T-helper 2 cell treated with Interferon-gamma antibody and Interleukin-4, amounts not matched to agents 100 ng/mL and 5 ng/mL, for 36 hours (primary cell): ENCODE measurements at regions not wholly inside any gene's neighbourhood (a gene's known extent, or its start where the extent isn't known, plus 50 kb on each side); places are given as distances from the start of the nearest gene placed in this dataset.

Source experiments
- intact Hi-C: fragments of 100-400 bp; cut with micrococcal nuclease; formaldehyde crosslinking; loops from one replicate; pipeline ENCODE4 v1.15.1; 2023

DNA sequence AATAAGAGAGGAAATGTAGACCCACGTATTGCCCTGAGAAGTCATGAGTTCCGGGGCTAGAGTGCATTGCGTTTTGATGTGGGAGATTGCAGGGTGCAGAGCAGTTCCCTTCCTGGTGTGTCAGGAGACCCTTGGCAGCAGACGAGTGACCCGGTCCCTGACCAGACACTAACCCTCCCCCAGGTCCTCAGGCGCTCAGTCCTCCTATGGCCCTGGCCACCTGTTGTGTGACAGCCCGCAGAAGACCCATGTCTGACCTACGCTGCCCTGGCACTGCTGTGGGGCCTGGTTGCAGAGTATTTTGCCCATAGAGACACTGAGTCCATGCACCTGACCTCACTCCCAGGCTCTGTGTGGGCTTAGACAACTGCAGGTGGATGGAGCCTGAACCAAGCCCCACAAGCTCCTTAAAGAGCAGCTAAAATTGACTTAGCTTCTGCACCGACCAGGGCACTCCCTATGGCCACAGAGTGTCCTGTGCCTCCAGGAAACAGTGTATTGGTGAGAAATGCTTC lies 833.8 kb downstream of the TBC1D22A start:
- intact Hi-C loops: no loop called here

DNA sequence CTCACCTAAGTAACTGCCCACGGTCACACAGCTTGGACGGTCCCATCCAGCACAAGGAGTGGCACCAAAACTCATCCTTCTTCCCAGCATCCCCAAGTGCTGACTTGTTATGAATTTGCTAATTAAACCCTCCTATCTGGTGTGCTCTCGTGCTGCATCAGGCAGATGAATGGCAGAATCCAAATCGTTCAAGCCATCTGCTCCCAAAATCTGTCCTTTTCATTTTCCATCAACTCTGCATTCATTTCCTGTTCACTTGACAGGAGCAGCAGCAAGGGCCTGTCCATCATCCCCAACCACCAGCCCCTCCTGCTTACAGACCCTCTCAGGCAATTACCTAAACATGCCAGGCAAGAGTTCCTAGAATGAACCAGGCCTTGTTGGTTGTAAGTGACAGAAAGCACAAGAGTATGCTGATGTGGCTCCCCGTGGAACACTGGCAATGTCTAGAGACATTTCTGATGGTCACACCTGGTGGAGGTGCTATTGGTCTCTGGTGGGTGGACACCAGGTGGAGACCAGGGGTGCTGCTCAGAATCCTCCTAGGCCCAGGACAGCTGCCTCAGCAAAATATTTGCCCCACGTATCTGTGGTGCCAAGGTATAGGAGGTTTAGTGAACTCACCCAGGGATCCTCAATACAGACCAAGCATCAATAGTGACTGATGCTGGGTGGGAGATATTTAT lies 832.5 kb downstream of the TBC1D22A start:
- intact Hi-C loops: no loop called here

DNA sequence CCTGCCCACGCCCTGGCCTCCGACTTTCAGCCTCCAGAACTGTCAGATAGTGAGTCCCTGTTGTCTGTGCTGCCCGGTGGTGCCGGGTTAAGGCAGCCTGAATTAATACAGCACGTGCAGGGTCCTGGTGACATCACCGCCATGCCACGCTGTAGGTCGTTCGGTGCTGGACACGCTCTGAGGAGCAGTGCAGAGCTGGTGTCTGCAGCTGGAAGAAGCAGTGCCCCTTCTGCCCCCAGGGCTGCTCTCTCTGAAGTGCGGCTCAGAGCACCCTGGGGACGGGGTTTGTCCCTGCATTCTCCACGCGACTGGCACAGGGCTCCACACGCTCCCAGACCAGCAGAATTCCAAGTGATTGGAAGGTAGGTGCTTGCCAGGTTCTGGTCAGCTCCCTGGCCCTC lies 831.5 kb downstream of the TBC1D22A start:
- intact Hi-C loops: no loop called here

DNA sequence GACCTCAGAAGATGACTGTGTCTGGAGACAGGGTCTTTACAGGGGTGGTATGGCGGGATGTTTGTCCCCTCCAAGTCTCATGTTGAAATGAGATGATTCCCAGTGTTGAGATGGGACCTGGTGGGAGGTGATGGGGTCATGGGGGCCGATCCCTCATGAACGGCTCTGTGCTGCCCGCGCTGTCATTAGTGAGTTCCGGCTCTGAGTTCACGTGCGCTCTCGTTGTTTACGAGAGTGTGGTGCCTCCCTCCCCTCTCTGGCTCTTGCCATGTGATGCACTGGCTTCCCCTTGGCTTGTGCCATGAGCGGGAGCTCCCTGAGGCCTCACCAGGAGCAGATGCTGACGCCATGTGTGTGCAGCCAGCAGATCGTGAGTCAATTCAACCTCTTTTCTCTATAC lies 830.8 kb downstream of the TBC1D22A start:
- intact Hi-C loops: no loop called here

DNA sequence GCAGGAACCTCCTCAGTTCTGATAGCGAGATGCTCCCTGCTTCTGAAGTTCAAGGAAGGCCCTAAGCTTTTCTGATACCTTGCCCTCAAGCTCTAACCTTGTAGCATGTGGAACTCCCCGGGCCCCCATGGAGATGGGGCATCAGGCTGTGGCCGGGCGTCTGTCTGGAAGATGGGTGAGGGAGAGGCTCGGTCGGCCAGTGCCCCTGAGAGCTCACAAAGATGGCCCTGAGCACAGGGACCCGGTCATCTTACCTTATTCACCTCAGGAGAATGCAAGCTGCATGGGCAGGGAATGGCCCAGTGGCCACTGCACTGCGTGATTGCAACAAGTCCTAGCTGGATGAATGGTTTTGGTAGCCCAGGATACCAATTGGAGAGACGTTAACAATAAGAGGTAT lies 830.3 kb downstream of the TBC1D22A start:
- intact Hi-C loops: no loop called here

DNA sequence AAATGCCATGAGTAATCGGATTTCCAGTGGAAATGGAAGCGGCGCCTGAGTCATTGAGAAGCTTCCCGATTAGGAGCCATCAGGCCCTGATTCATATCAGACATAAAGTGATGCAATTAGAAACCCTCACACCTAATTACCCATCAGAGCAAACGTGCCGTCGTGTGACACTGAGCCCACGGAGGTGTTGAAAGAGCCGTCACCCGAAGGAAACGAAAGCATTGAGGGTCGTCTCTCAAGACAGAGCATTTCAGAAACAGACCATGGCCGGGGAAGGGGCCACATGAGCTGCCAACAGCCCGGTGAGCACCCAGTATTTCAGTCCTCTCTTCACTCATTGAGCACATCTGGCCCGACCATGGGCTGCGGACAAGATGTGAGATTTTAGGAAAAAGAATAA lies 829.3 kb downstream of the TBC1D22A start:
- intact Hi-C loops: no loop called here

DNA sequence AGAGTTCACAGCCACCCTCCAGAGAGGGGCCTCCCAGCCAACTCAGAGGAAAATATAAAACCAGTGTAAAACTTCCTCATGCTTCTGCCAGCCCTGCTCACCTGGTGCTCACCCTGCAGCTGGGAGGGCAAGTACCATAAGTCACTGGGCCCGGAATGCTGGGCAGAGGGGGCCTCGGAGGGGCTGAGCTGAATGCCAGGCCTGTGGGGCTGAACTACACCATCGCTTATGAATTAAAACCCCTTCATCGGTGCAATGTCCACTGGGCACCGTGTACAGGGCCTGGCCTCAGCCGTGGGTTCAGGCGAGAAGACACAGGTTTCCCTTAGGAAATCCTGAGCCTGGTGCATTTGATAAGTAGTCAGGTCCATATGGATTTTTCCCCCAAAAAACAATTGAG lies 828.6 kb downstream of the TBC1D22A start:
- intact Hi-C loops: no loop called here

DNA sequence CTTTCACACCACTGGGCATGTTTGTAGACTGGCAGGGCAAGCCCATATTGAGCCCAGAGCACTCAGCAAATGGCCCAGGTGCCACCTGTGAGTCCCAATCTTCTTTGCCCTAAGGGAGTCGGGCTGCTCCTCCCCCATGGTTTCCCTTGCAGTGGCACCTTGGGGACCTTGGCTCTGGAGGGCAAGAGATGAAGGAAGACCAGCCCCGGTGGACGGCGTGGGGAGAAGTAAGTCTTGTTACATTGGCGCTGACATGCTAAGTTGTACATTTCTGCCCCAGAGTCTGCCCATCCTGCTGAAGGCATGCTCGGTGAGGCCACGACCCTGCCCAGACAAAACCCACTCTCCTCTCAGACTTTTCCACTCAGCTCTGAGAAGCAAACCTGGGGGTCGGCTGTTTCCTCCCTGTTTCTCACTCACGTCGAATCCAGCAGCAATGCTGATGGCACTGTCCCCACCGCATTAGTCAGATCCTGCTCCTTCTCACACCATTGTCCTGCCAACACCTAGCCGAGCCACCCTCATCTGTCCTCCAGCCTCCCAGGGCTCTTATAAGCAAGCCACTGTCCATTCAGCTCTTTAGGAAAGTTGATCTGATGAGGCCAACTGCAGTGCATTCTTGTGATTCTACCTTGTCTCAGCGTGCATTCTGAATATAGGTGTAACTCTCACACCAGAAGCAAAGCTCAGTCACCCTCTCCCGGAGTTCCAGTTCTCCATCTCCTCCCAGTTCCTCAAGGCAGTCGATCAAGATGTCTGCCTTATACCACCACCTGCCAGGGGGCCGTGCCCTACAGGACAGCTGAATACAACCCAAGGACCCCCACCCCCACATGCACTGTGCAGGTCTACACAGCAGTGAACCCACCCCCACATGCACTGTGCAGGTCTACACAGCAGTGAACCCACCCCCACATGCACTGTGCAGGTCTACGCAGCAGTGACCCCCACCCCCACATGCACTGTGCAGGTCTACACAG lies 827.1 kb downstream of the TBC1D22A start:
- intact Hi-C loops: no loop called here

DNA sequence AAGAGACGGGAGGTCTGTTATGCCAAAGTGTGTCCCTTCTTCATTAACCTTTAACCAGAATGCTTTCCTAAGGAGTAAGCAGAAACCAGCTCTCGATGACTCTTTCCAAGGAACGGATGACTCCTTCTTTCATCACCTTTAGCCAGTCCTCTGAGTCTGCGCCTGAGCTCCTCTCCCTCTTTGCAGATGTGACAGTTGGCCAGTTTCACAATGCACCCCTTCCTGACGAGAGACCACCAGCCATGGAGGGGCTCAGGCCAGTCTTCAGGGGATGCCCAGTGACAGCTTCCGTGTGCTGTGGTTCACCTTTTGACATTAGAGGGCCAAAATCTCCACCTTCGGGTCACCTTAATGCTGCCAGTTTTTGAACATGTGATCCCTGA lies 826.1 kb downstream of the TBC1D22A start:
- intact Hi-C loops: no loop called here

DNA sequence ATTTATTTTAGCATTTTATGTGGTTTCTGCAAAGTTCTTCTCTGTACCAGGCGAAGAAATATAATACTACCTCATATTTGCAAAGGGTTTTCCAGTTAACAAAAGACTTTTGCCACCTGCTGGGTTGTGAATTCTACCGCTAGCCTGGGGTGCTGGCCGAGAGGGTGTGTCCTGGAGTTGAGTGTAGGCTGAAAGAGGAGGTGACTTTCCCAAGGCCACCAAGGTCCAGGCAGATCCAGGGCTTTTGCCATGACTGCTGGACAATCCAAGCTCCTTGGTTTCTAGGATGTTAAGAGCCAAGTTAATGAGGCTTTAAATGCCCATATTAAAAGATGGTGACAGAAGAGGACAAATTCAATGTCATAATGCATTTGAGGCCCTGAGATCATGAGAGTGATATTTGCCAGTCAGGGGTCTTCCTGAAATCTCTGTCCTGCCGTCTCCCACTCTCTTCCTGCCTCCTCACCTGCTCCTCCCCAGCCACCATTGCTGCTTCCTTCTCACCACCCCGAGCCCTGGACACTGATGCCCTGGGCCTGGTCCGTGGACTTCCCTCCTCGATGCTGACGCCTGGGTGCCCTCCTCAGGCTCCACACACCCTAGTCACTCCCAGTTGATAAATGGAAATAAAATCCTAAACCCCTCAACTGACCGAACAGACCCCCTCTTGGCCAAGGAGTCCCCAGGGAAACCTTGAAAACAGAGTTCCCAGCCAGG lies 825.6 kb downstream of the TBC1D22A start:
- intact Hi-C loops: no loop called here

DNA sequence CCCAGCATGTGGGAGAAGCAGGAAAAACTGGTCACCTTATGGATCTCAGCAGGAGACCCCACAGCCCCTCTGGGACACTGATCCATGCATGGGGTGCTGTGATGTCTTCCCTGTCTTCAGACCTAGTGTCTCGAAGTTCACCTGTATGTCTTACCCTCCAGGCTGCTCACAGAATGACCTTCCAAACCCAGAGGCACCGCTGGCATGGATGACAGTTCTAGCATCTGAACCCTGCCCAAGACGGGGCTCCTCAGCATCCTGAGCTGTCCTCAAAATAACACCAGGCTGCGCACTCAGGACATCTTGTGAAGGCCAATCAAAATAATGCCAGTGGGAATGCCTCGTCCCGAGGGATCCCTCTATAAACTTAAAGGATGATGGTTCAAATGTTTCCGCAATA lies 824.9 kb downstream of the TBC1D22A start:
- intact Hi-C loops: no loop called here

DNA sequence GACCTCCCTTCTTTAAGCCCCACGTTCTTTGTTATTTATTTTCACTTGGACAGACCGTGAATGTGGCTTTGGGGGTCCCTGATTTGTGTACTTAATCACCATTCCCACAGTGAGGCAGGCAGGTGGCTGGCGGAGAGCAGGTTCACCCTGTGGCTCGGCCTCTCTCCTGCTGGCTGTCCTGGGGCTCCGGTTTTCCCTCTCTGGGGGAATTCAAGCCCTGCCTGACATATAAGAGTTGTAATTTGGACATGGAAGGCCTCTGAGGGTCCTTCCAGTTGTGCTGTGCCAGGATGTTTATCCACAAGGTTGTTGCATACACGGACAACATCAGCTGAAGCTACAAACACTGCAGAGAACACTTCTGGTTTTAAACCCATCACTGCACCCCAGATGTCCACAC lies 824.5 kb downstream of the TBC1D22A start:
- intact Hi-C loops: no loop called here

DNA sequence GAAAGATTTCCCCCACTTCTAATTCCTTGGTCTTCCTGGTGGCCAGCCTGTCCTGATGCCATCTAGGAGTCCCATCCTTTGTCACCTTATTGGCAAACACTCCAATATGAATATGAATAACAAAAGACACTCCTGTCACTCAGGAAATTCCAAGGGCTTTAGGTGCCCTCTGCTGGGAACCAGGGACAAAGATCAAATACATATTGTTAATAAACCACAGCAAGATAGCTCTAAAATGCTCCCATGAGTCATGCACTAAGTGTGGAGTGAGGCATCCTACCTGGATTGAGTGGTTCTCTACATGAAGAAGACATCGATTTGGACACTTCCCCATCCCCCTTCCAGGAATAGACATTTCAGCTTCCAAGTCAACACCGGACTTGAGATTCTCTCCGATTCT lies 823.6 kb downstream of the TBC1D22A start:
- intact Hi-C loops: no loop called here

DNA sequence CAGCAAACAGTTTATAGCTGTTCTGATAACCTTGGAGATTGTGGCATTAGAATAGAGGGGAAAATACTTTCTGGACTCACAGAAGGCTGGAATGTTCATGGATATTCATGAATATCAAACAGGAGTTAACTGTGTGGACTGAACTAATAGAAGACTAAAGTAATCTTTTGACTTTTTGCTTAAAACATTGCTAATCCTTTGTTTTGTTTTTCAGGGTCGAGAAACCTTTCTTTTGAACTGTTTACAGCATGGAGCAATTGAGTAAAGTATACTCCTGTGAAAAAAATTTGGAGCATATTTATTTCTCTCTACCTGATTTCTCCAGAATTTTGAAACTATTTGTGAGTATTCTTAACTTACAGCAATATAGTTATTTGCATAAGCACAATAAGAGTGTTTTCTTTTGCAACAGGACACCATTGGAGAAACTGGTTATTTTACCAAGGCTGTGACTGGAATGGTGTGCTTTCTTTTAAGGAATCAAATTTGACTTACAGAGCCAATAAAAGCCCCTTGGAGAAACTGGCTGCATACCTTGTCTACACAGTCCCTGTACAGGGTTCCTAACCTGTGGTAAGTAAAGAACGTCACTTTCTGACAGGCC lies 821.6 kb downstream of the TBC1D22A start:
- intact Hi-C loops: no loop called here

DNA sequence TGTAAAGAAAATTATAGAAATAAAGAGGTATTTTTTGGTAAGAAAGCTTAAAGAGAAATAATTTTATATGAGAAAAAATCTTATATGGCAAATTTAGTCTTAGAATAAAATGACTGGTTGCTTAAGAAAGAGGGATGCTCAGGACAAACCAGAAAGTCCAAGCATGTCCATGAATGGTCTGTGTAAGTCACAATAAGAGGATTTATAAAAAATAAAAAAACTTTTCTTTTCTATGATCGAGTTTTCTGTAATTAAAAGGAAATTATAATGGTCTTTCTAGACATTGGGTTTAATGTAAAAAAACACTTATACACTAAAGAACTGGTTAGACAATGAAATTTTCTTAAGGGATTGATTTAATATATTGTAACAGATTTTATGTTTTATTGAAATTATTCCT lies 819.6 kb downstream of the TBC1D22A start:
- intact Hi-C loops: no loop called here

DNA sequence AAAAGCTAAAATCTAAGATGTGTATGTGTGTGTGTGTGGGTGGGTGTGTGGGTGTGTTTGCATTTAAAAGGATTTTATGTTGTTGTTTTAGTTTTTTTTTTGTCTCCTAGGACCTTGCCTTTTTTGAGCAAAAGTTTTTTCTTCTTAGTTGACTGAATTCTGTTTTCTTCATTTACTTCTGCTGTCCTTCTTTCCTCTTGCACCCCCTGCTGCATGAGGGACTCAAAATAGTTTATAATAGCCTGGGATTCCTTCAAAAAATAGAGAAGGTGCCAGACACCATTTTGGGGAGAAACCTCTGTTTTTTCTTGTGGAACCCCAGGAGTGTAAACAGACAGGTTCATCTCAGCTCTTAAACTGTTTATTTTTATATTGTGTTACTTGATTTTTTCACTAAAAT lies 817.7 kb downstream of the TBC1D22A start:
- intact Hi-C loops: no loop called here

DNA sequence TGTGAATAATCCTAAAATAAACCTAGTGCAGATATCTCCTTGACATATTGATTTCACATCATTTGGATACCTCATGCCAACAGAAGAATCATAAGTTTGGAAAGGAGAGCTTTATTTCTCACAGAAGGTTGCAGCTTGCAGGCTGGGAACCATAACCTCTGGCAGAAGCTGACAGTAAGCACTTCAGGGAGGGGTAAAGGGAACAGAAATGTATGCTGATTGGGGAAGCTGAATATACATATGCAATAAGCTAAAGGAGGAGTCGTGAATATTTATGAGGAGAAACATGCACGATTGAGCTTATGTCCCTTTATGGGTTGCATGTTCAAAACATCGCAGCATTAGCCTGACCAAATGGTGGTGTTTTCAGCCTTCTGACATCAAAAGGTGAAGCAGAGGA lies 814.5 kb downstream of the TBC1D22A start:
- intact Hi-C loops: no loop called here

DNA sequence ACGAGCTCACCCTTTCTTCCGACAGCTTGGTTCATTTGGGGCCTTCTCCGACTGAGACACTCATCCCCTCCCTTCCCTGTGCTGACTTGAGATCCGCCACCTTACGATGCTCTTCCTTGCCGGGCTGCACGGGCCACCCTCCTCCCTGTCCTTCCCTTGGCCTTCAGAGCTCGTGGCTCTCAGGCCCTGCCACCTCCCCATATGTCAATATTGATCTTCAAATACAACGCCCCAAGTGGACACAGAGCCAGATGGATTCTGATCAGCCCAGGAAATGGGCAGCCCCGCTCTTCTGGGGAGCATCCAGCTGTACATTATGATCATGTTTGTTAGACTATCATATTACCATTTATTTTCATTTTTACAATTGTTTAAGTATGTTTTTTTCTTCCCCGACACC lies 812.8 kb downstream of the TBC1D22A start:
- intact Hi-C loops: no loop called here

DNA sequence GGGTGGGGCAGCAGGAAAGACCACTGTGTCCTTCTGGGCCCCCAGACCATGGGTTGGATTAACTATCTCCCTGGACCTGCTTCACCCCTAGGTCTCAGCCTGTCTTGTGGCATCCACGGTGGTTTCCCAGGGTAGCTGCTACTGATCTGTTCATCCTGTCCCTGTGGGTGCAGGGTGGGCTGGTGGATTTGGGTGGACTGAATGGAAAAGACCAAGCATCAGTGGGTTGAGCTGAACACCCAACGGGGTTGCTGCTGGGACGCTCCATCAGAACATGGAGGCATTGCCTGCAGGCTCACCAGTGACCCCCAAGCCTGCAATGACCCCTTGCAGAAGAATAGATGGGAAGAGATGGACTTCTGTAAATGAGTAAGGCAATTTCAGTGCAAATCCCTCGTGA lies 812.1 kb downstream of the TBC1D22A start:
- intact Hi-C loops: no loop called here

DNA sequence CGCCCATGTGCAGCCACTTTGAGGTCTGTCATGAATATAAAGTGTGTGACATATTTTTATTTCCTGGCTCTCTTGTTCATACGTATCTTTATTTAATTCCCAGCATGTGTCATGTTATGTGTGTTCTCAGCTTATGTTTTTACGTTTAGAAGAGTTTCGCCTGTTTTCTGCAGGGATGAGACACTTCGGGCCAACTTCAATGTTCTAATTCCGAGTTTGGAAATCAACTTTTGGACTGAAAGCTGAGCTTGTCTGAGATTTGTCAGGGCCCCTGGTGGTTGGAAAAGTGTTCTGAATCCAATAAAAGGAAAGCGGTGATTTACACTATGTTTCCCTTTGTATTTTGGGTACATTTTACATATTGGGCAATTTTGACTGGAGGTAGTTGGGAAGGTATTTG lies 810.7 kb downstream of the TBC1D22A start:
- intact Hi-C loops: no loop called here

DNA sequence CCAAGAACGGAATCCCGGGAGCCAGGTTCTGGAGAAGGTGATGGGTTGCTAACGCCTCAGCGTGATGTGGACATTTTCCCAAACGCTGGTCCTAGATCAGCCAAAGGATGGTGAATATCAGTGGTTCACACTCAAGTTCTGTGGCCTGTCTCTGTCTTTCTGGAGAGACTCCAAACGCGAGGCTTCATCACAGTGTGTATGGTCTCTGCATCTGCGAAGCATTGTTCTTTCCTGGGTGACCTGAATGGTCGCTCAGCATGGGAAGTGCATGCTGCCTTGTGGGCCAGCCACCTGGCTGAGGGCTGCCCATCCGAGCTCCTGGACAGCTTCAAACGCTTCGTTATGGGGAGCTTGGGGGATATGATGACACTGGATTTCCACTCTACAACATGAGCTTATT lies 810.0 kb downstream of the TBC1D22A start:
- intact Hi-C loops: no loop called here

DNA sequence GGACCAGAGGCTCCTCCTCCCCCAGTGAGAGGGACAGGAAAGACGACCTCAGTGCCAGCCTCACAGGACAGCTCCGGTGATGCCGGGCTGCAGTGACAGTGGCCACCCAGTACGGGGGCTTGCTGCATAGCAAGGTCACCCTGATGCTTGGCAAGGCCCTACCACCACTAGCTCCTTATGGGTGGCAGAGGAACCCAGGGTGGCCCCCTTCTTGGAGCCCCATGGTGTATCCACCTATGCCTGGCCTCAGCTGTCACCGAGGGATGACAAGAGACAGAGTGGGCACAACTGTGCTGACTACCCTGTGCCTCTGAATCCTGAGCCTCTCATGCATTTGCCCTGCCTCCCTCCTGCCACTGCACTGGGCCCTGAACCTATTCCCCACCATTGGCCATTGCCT lies 809.2 kb downstream of the TBC1D22A start:
- intact Hi-C loops: no loop called here
